CD4-positive, alpha-beta T cell treated with Interferon alpha-2 for 1 hour (primary cell): ENCODE measurements at regions not wholly inside any gene's neighbourhood (a gene's known extent, or its start where the extent isn't known, plus 50 kb on each side); places are given as distances from the start of the nearest gene placed in this dataset.
"Not testable (repeated sequence)": the region's sequence is repeated elsewhere in the genome, so short reads cannot be mapped to it uniquely, and the experiment has no call there.

ENCODE experiments used
- DNase-seq, 2 donors: peaks; one replicate each; pipeline ENCODE4 v3.0.0-alpha.2; 2020 to 2022

- not testable (repeated sequence) for DNase-seq
Observed at GRCh38 chr1:206365271-206365670, 105.0 kb upstream of the IKBKE start.

GRCh38 chr1:206366131-206366530 is 104.1 kb upstream of the IKBKE start:
- DNase-seq = not testable (repeated sequence)

DNA sequence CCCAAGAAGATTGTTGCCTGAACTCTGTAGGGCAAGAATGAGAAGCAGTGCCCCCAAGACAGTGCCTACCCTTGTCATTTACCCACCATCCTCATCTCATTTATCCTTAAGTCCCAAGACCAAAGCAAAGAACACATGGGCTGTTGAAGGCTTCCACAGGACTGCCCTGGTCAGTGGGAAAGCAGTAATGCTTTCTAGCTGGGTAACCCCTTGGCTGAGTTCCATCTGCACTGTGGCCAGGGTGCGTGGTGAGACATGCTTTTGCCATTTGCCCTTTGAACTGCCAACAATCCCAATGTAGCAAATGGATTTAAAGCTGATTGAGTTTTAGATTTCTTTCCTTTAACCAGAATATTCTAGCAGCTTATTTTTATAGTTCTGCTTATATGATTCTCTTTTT is 103.5 kb upstream of the IKBKE start:
- not testable (repeated sequence) for DNase-seq

GRCh38 chr1:206367955-206368622 is 102.2 kb upstream of the IKBKE start:
- DNase-seq = not testable (repeated sequence)

DNA sequence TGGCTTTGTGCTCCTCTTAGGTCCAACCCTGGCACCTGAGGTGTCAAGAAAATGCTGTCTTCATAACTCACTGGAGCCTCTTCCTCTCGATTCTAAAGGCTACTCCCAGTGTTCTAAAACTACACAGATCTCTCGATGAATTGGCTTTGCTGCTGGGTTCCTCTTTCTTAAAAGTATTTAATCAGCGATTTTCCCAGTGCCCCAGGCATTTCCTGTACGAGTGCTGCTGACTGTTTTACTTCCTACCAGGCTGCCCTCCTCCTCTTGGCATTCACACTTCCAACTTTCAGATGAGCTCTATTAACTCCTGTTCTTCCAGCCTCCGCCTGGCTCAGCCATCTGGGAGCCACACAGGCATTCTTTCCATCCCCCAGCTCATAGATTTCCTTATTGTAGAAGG is 95.6 kb upstream of the IKBKE start:
- DNase-seq = not testable (repeated sequence)

DNA sequence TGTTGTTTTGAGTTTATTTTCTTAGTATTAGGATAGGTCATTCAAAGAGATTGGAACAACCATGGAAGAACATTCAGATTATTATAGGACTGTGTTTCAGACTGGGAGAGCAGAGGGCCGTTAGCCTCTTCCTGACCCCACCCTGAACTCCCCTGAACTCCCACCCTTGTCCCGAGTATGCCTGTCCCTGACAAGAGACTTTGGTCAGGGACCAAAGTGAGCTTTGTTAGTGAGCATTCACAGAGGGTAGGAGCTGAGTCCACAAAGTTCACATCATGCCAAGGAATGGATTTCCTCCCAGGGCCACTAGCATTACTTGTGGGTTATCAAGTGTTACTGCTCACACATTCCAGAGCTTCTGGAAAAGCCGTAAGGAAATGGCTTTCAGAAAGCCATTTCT is 94.7 kb upstream of the IKBKE start:
- not testable (repeated sequence) for DNase-seq

- DNase-seq = not testable (repeated sequence)
Observed at GRCh38 chr1:206378506-206378905, 91.8 kb upstream of the IKBKE start.

- DNase-seq = not testable (repeated sequence)
Observed at GRCh38 chr1:206379245-206379644, 91.0 kb upstream of the IKBKE start.

DNA sequence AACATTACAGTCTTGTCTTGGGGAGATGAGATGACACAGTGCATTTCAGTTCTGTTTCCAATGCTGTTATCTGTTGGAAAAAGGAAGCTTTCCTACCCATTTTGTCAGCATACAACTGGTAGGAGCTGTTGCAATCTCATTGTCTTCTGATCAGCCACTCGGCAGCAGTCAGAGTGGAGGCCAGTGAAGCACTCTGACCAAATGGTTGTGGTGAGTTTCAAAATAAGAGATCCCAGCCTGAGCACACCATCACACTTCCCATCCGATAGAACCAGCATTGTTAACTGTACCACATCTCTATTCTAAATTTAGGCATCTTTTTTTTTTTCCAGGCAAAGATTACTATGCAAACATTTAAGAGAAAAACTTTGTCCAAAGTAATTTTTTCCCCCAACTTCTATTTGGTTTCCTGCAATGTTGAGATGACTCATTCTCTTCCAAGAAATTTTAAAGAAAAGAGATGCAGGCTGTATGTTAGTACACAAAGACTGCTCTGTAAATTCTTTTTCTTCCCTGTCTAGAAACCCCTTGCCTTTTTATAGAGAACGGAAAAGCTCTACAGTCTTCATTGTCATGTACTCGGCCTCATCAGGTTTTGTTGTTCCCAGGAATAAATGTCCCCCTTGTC is 90.0 kb upstream of the IKBKE start:
- DNase-seq = peak; percentile 5 to 16

GRCh38 chr1:206380791-206381610 is 89.3 kb upstream of the IKBKE start:
- peak; percentile 1 to 14 for DNase-seq

GRCh38 chr1:206384029-206384807 is 86.1 kb upstream of the IKBKE start:
- peak; percentile 36 to 55 for DNase-seq

GRCh38 chr1:206384891-206385290 is 85.4 kb upstream of the IKBKE start:
- DNase-seq = not testable (repeated sequence)

GRCh38 chr1:206387631-206388030 is 82.6 kb upstream of the IKBKE start:
- not testable (repeated sequence) for DNase-seq

- DNase-seq = not testable (repeated sequence)
Observed at GRCh38 chr1:206391903-206392302, 78.4 kb upstream of the IKBKE start.

- not testable (repeated sequence) for DNase-seq
Observed at GRCh38 chr1:206397501-206397900, 72.8 kb upstream of the IKBKE start.

DNA sequence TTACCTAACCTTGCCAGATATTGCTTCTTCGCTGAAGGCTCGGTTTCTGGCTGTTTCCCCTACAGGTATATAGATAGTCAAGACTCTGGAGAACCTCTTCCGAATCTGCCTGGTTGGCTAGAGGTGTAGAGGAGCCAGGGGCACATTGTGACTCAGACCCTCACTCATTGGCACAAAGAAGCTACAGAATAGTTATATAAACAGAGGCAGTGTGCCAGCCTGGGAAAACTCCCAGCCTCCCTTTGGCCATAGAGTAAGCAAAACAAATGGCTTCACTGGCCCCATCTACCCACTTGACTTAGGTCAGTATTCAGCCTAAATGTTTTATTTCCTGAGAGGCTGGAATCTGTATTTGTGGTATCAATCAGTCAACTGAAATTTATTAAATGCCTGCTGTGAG is 72.0 kb upstream of the IKBKE start:
- DNase-seq = not testable (repeated sequence)

DNA sequence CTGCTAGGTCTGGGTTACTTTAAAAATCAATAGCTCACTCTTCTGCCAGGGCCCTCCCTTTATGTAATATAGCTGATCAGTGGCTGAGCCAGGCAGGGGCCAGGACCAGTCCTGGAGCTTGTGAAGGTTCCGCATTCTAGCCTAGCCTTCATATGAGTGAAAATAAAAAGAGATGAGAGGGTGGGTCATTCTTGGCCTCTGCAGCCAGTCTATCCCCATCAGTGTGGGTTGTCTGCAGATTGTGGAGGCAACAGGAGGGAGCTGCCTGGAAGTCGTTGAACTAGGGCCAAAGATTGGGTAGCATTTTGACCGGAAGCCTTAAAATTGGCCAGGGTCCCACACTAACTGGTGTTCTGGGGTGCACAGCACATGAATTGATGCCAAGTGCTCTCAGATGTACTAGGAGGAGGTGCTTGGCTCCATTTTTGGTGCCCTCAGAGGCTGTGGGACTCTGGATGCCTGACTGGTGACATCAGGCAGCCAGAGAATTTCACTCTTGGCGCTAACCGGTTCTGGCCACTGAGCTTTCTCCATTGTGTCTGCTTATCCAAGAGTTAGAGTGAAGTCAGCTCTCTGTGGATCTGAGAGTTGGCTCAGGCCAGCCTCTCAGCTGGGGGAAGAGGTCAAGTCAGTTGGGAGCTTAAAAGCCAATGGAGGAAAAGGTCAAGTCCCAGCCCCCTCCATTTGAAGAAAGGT is 66.5 kb upstream of the IKBKE start:
- not testable (repeated sequence) for DNase-seq

DNA sequence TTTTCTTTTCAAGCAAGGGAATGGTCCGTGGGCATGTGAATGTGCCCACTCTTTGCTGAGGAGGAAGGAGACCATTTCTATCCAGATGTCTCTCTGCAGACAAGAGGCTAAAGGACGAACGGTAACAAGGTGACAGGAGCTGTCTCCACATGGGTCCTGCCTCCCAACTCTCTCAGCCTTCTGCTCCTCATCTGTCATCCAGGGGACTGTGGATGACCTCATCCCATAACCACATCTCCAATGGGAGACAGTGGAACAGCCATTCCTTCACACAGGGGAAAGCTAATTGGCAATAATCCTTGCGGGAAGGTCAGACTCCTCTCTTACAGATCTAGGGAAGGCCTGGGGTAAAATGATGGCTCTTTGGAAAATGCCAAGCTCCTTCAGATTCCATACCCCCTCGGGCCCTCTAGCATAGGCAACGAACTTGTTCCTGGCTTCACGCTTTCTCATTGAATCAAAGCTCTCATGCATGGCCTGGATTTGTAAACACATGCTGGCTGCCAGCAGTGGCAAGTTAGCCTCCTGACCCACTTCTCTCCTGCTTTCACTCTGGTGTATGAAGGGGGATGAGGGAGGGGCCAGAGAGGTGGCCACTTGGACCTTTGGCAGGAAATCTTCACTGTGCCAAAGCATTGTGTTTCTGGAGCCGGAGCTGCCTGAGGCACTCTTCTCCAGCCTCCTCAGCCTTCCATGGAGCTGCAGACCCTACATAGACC is 65.8 kb upstream of the IKBKE start:
- DNase-seq = not testable (repeated sequence)

DNA sequence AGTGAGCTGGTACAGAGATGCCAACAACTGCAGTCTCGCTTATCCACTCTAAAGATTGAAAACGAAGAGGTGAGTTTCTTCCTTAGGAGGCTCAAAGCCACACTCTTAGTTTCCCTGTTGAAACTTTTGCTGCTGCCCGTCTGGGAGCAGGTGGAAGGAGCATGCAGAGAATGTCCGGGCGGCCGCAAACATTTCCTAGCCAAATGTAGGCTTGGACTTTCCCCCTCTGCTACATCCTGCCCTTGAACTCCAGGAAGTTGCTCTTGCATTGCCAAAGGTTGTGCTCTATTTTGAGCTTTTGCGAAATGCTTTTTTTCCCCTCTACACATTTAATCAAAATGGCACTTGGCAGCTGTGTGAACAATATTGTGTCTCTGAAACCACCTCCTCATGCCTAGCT is 65.0 kb upstream of the IKBKE start:
- DNase-seq = not testable (repeated sequence)

DNA sequence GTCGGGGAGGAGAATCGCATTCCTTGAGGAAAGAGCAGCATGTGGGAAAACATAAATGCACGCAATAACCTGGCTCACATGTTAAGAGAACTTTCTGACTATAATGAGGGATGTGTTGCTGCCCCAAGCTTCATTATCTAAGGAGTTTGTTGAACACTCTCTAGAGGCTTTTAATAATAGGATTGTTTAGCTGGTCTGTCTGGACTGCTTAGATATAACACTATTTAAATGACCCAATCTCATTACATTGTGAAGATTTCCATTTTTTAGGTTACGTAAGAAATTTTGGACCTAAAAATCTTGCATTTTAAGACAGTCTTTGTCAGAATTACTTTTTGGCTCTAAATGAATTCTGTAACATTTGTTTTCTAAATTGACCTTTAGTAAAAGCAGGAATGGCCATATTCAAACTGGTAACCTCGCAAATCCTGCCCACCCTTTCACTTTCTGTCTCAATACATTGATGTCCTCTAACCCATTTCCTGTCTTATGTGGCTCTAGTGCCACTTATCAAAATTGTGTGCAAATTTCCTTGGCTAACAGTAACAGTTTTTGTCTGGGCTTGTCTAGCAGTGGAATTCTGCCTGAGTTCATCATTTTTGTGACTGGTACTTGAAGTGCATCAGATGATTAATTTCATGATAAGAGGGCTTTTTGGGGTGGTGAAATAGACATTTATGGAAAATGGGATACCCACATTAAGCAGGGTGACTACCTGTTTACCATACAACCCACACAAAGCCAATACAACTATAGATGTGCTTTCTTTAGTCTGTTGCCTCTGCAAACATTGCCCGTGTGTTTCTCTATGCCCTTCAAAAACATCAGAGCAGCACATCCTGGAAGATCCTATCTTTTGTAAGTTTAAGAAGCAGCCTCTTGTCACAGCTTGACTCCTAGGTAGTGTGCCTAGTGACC is 61.6 kb upstream of the IKBKE start:
- not testable (repeated sequence) for DNase-seq
